HG03439 (cell line): ENCODE measurements at regions not wholly inside any gene's neighbourhood (a gene's known extent, or its start where the extent isn't known, plus 50 kb on each side); places are given as distances from the start of the nearest gene placed in this dataset.
"Not testable (repeated sequence)": the region's sequence is repeated elsewhere in the genome, so short reads cannot be mapped to it uniquely, and the experiment has no call there.

ENCODE experiments used
- ATAC-seq: cut with Tn5 transposase; IDR thresholded peaks from one replicate; pipeline ENCODE4 v1.9.1; 2021; ENCODE audit warnings: mild to moderate bottlenecking, moderate library complexity; ENCODE audit not compliant: unreplicated experiment

GRCh38 chr1:194624833-194625232 lies 1438.4 kb upstream of the B3GALT2 start:
- ATAC-seq = no peak

- no peak for ATAC-seq
Measured at GRCh38 chr1:194618101-194618500, 1431.7 kb upstream of the B3GALT2 start.

GRCh38 chr1:194617272-194617671 lies 1430.9 kb upstream of the B3GALT2 start:
- ATAC-seq = not testable (repeated sequence)

- ATAC-seq = no peak
Measured at GRCh38 chr1:194616835-194617234, 1430.4 kb upstream of the B3GALT2 start.

- ATAC-seq = no peak
Measured at GRCh38 chr1:194602184-194602583, 1415.8 kb upstream of the B3GALT2 start.

GRCh38 chr1:194600716-194601115 lies 1414.3 kb upstream of the B3GALT2 start:
- ATAC-seq = no peak

GRCh38 chr1:194598098-194598497 lies 1411.7 kb upstream of the B3GALT2 start:
- no peak for ATAC-seq

- no peak for ATAC-seq
Measured at GRCh38 chr1:194586302-194586701, 1399.9 kb upstream of the B3GALT2 start.

- no peak for ATAC-seq
Measured at GRCh38 chr1:194584052-194584451, 1397.6 kb upstream of the B3GALT2 start.

- ATAC-seq = no peak
Measured at GRCh38 chr1:194570476-194570875, 1384.1 kb upstream of the B3GALT2 start.

- ATAC-seq = no peak
Measured at GRCh38 chr1:194568610-194569009, 1382.2 kb upstream of the B3GALT2 start.

- no peak for ATAC-seq
Measured at GRCh38 chr1:194548071-194548470, 1361.7 kb upstream of the B3GALT2 start.

GRCh38 chr1:194544012-194544411 lies 1357.6 kb upstream of the B3GALT2 start:
- ATAC-seq = no peak

- no peak for ATAC-seq
Measured at GRCh38 chr1:194538453-194538852, 1352.0 kb upstream of the B3GALT2 start.

GRCh38 chr1:194537521-194537920 lies 1351.1 kb upstream of the B3GALT2 start:
- no peak for ATAC-seq

GRCh38 chr1:194535369-194535768 lies 1349.0 kb upstream of the B3GALT2 start:
- no peak for ATAC-seq

- ATAC-seq = no peak
Measured at GRCh38 chr1:194534784-194535183, 1348.4 kb upstream of the B3GALT2 start.

GRCh38 chr1:194533641-194534040 lies 1347.2 kb upstream of the B3GALT2 start:
- ATAC-seq = no peak

GRCh38 chr1:194517567-194517966 lies 1331.2 kb upstream of the B3GALT2 start:
- no peak for ATAC-seq

- ATAC-seq = no peak
Measured at GRCh38 chr1:194515916-194516315, 1329.5 kb upstream of the B3GALT2 start.

- ATAC-seq = no peak
Measured at GRCh38 chr1:194512957-194513356, 1326.5 kb upstream of the B3GALT2 start.

GRCh38 chr1:194512345-194512744 lies 1325.9 kb upstream of the B3GALT2 start:
- no peak for ATAC-seq

GRCh38 chr1:194503209-194503608 lies 1316.8 kb upstream of the B3GALT2 start:
- ATAC-seq = no peak

GRCh38 chr1:194495434-194495833 lies 1309.0 kb upstream of the B3GALT2 start:
- ATAC-seq = no peak
